ENCODE measurements at regions not wholly inside any gene's neighbourhood (a gene's known extent, or its start where the extent isn't known, plus 50 kb on each side); places are given as distances from the start of the nearest gene placed in this dataset.

DNA sequence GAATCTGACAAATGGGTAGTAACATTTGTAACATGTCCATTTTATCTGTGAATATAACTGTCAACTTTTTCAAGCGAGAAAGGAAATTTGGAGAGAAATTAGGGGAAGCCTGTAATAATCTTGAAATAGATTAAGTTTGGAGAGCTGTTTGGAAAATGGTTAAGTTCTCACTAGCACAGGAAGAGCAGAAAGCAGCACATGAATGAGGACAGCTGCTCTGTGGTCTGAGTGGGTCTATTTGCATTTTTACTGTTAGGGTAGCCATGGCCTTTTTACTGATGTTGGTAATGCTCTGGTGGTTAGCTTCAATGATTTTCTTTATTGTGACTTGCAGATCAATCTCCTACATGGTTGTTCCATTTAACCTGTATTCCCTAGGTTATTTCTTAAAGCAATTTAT is 144.5 kb upstream of the GDNF start:
- DNase-seq (ENCODE audit: unreplicated experiment) = no peak
- ChIA-PET CTCF (interaction anchor here (0.5 to 1.6 kb wide), 2 partner anchors 11 kb away, joined by 3 to 4 read pairs; no protein-coding TSS in a partner anchor), POLR2A (interaction anchor here (1.3 kb wide), 1 partner anchor 15 kb away, joined by 3 read pairs; no protein-coding TSS in a partner anchor)
- H3K27me3 Mint-ChIP-seq (ENCODE audit: insufficient read depth, unreplicated experiment) = no peaks in the 10 kb centered on the region
- intact Hi-C loops (cut with micrococcal nuclease) = no loop called here
- H3K4me1 Mint-ChIP-seq (ENCODE audit: insufficient read depth, unreplicated experiment) = no peaks in the 10 kb centered on the region
- TF ChIP-seq, protein P1, sequence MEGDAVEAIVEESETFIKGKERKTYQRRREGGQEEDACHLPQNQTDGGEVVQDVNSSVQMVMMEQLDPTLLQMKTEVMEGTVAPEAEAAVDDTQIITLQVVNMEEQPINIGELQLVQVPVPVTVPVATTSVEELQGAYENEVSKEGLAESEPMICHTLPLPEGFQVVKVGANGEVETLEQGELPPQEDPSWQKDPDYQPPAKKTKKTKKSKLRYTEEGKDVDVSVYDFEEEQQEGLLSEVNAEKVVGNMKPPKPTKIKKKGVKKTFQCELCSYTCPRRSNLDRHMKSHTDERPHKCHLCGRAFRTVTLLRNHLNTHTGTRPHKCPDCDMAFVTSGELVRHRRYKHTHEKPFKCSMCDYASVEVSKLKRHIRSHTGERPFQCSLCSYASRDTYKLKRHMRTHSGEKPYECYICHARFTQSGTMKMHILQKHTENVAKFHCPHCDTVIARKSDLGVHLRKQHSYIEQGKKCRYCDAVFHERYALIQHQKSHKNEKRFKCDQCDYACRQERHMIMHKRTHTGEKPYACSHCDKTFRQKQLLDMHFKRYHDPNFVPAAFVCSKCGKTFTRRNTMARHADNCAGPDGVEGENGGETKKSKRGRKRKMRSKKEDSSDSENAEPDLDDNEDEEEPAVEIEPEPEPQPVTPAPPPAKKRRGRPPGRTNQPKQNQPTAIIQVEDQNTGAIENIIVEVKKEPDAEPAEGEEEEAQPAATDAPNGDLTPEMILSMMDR (IDR thresholded peaks at IDR 0.05; ENCODE audit: unreplicated experiment) = no peak
- no peak overlapping the region for H3K4me3 Mint-ChIP-seq (ENCODE audit: unreplicated experiment)
- H3K27ac Mint-ChIP-seq (ENCODE audit: low read depth, unreplicated experiment) = no peak overlapping the region
- no TSS peak for BruUV-seq (replicated peaks)
- H3K9me3 Mint-ChIP-seq (ENCODE audit: unreplicated experiment) = no peaks in the 10 kb centered on the region
- no peaks in the 10 kb centered on the region for H3K36me3 Mint-ChIP-seq (ENCODE audit: insufficient read depth, unreplicated experiment)

DNA sequence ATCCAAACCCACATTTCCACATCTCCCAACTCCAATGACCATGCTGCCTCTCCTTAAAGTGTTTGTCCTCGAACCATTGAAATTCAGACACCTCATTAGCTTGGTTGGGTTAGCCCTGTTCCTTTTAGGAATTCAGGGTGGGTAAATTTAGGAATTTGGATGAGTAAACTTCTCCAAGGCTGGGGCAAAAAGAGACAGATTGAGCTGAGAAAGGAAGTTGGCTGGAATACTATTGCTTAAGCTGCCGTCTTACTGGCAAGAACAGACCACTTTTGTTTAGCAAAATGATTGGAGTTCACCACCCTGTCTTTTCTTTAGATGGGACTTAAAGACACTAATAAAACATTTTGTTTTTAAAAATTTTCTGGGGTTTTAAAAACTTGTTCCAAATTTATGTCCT is 143.6 kb upstream of the GDNF start:
- H3K36me3 Mint-ChIP-seq (ENCODE audit: insufficient read depth, unreplicated experiment) = no peaks in the 10 kb centered on the region
- intact Hi-C loops (cut with micrococcal nuclease) = no loop called here
- ChIA-PET CTCF (interaction anchor here (0.5 to 1.6 kb wide), 3 partner anchors 10 to 225 kb away, joined by 3 to 7 read pairs (median 4); no protein-coding TSS in a partner anchor), POLR2A (no interaction called here)
- no peak for DNase-seq (ENCODE audit: unreplicated experiment)
- H3K27me3 Mint-ChIP-seq (ENCODE audit: insufficient read depth, unreplicated experiment) = no peaks in the 10 kb centered on the region
- no TSS peak for BruUV-seq (replicated peaks)
- TF ChIP-seq, protein P1 (IDR thresholded peaks at IDR 0.05; ENCODE audit: unreplicated experiment) = no peak
- no peaks in the 10 kb centered on the region for H3K9me3 Mint-ChIP-seq (ENCODE audit: unreplicated experiment)
- no peaks in the 10 kb centered on the region for H3K4me1 Mint-ChIP-seq (ENCODE audit: insufficient read depth, unreplicated experiment)
- no peak overlapping the region for H3K27ac Mint-ChIP-seq (ENCODE audit: low read depth, unreplicated experiment)
- no peak overlapping the region for H3K4me3 Mint-ChIP-seq (ENCODE audit: unreplicated experiment)

DNA sequence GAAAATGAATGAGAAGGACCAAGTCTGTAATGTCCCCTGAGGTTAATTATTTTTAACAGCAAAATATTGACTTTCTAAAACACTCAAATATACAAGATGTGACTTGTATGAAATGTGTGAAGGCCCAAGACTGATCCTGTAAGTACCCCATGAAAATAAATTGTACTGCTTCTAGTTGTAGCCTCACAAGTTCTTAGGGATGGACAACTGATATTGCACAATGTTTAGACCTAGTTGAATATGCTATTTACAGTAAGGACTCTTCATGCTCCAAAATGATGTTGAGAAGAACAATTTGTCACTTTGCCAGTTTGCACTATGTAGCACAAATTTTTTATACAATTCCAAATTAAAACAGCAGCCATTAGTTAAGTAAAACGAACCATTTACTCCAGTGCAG is 139.7 kb upstream of the GDNF start:
- Mint-ChIP-seq H3K36me3 (ENCODE audit: insufficient read depth, unreplicated experiment) (no peaks in the 10 kb centered on the region), H3K27ac (ENCODE audit: low read depth, unreplicated experiment) (no peak overlapping the region), H3K4me1 (ENCODE audit: insufficient read depth, unreplicated experiment) (no peaks in the 10 kb centered on the region), H3K4me3 (ENCODE audit: unreplicated experiment) (no peak overlapping the region), H3K27me3 (ENCODE audit: insufficient read depth, unreplicated experiment) (no peaks in the 10 kb centered on the region), H3K9me3 (ENCODE audit: unreplicated experiment) (no peaks in the 10 kb centered on the region)
- intact Hi-C loops (cut with micrococcal nuclease) = no loop called here
- POLR2A ChIA-PET = no interaction called here
- no TSS peak for BruUV-seq (replicated peaks)
- TF ChIP-seq, protein P1 (IDR thresholded peaks at IDR 0.05; ENCODE audit: unreplicated experiment) = no peak
- no peak for DNase-seq (ENCODE audit: unreplicated experiment)
- CTCF ChIA-PET = no interaction called here

- ChIA-PET POLR2A (no interaction called here), CTCF (interaction anchor here (0.8 kb wide), 1 partner anchor 140 kb away, joined by 4 read pairs; no protein-coding TSS in a partner anchor)
- BruUV-seq (replicated peaks) = no TSS peak
- H3K4me1 Mint-ChIP-seq (ENCODE audit: insufficient read depth, unreplicated experiment) = no peaks in the 10 kb centered on the region
- no peaks in the 10 kb centered on the region for H3K27me3 Mint-ChIP-seq (ENCODE audit: insufficient read depth, unreplicated experiment)
- no peaks in the 10 kb centered on the region for H3K9me3 Mint-ChIP-seq (ENCODE audit: unreplicated experiment)
- no peaks in the 10 kb centered on the region for H3K36me3 Mint-ChIP-seq (ENCODE audit: insufficient read depth, unreplicated experiment)
- intact Hi-C loops (cut with micrococcal nuclease) = no loop called here
- H3K4me3 Mint-ChIP-seq (ENCODE audit: unreplicated experiment) = no peak overlapping the region
- H3K27ac Mint-ChIP-seq (ENCODE audit: low read depth, unreplicated experiment) = no peak overlapping the region
- TF ChIP-seq, protein P1 (IDR thresholded peaks at IDR 0.05; ENCODE audit: unreplicated experiment) = no peak
- no peak for DNase-seq (ENCODE audit: unreplicated experiment)
Observed at GRCh38 chr5:37975531-37975930, 135.7 kb upstream of the GDNF start.
